WERI-Rb-1 (cell line): ENCODE measurements at regions not wholly inside any gene's neighbourhood (a gene's known extent, or its start where the extent isn't known, plus 50 kb on each side); places are given as distances from the start of the nearest gene placed in this dataset.
"Not testable (repeated sequence)": the region's sequence is repeated elsewhere in the genome, so short reads cannot be mapped to it uniquely, and the experiment has no call there.

Experiments
- DNase-seq: peaks from one replicate; pipeline ENCODE4 v3.0.0-alpha.2; 2020
- H3K27ac ChIP-seq: fragments of 250-450 bp; sonication (Bioruptor Pico); 2 replicates; pipeline ENCODE4 v1.5.1; 2020; ENCODE audit warnings: mild to moderate bottlenecking, moderate library complexity
- H3K27me3 ChIP-seq: fragments of 250-450 bp; sonication (Bioruptor Pico); 2 replicates; pipeline ENCODE4 v1.5.1; 2021; ENCODE audit warnings: mild to moderate bottlenecking, low read depth, moderate library complexity; ENCODE audit not compliant: insufficient read depth, severe bottlenecking
- H3K36me3 ChIP-seq: fragments of 250-450 bp; sonication (Bioruptor Pico); 2 replicates; pipeline ENCODE4 v1.5.1; 2020; ENCODE audit warnings: mild to moderate bottlenecking, moderate library complexity
- H3K4me3 ChIP-seq: 2 replicates; pipeline ENCODE4 v1.5.1; 2011; ENCODE audit warnings: low read depth, mild to moderate bottlenecking, control low read depth, low read length
- H3K9me3 ChIP-seq: fragments of 250-450 bp; sonication (Bioruptor Pico); 2 replicates; pipeline ENCODE4 v1.5.1; 2021; ENCODE audit warnings: mild to moderate bottlenecking, moderate library complexity; ENCODE audit not compliant: severe bottlenecking
- TF ChIP-seq, protein P1 (sequence below): IDR thresholded peaks from 2 replicates; pipeline ENCODE4 v1.5.1; 2011; ENCODE audit warnings: low read depth, mild to moderate bottlenecking, control low read depth, inconsistent platforms, low read length

DNA sequence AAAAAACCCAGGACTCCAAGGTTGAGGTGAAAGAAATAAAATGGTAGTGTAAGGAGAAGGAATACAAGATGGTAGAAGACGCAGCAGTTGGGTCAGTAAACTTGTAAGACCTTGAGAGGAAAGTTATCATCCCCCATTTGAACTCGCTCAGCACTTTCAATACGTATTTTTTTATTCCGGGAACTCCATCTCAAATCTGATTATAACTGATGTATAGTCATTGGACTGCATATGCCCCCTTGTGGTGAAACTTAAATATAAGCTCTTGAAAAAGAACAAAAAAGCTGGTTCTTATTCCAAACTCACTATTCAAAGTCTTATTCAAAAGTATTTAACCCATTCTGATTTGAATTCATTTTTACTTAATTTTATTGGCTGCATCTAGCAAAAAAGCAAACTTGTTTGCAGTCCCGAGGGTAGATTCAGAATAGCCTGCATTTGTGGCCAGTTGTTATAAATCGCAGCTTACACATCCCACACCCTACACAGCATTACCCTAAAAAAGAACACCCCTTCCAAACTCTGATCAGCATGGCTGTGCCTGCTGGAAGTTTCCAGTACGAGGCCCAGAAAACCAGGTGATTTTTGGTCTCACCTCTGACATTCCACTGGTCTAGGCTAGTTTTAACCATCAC lies 118.0 kb downstream of the ESM1 start:
- no peaks in the 10 kb centered on the region for H3K27me3 ChIP-seq
- TF ChIP-seq, protein P1, sequence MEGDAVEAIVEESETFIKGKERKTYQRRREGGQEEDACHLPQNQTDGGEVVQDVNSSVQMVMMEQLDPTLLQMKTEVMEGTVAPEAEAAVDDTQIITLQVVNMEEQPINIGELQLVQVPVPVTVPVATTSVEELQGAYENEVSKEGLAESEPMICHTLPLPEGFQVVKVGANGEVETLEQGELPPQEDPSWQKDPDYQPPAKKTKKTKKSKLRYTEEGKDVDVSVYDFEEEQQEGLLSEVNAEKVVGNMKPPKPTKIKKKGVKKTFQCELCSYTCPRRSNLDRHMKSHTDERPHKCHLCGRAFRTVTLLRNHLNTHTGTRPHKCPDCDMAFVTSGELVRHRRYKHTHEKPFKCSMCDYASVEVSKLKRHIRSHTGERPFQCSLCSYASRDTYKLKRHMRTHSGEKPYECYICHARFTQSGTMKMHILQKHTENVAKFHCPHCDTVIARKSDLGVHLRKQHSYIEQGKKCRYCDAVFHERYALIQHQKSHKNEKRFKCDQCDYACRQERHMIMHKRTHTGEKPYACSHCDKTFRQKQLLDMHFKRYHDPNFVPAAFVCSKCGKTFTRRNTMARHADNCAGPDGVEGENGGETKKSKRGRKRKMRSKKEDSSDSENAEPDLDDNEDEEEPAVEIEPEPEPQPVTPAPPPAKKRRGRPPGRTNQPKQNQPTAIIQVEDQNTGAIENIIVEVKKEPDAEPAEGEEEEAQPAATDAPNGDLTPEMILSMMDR = no peak
- H3K4me3 ChIP-seq = no peak overlapping the region
- no peak for DNase-seq
- no peaks in the 10 kb centered on the region for H3K36me3 ChIP-seq
- no peak overlapping the region for H3K27ac ChIP-seq
- no peaks in the 10 kb centered on the region for H3K9me3 ChIP-seq

DNA sequence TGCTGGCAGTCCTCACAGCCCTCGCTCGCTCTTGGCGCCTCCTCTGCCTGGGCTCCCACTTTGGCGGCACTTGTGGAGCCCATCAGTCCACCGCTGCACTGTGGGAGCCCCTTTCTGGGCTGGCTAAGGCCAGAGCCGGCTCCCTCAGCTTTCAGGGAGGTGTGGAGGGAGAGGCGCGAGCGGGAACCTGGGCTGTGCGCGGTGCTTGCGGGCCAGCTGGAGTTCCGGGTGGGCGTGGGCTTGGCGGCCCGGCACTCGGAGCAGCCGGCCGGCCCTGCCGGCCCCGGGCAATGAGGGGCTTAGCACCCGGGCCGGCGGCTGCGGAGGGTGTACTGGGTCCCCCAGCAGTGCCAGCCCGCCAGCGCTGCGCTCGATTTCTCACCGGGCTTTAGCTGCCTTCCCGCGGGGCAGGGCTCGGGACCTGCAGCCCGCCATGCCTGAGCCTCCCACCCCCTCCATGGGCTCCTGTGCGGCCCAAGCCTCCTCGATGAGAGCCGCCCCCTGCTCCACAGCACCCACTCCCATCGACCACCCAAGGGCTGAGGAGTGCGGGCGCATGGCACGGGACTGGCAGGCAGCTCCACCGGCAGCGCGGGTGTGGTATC lies 120.4 kb downstream of the ESM1 start:
- H3K27ac ChIP-seq, H3K27me3 ChIP-seq, H3K4me3 ChIP-seq, DNase-seq, H3K9me3 ChIP-seq, H3K36me3 ChIP-seq: not testable (repeated sequence)

DNA sequence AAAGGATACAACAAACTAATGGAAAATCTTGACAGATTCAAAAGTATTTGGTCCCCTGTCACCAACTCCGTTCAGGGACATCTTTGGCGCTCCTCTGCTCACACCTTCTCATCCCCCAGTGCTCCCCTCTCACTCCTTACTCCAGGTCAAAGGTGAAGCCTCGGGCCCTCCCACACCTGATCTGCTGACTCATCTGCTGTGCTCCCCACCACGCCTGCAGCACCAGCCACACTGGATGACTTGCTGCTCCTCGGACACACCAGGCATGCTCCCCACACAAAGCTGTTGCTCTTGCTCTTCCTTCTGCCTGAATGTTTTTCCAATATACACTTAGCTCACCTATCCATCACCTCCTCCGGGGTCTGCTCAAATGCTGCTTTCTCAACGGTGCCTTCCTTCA lies 123.4 kb downstream of the ESM1 start:
- Histone ChIP-seq H3K4me3 (no peak overlapping the region), H3K36me3 (no peaks in the 10 kb centered on the region), H3K9me3 (no peaks in the 10 kb centered on the region), H3K27ac (no peak overlapping the region), H3K27me3 (no peaks in the 10 kb centered on the region)
- TF ChIP-seq, protein P1 = no peak
- DNase-seq = no peak

DNA sequence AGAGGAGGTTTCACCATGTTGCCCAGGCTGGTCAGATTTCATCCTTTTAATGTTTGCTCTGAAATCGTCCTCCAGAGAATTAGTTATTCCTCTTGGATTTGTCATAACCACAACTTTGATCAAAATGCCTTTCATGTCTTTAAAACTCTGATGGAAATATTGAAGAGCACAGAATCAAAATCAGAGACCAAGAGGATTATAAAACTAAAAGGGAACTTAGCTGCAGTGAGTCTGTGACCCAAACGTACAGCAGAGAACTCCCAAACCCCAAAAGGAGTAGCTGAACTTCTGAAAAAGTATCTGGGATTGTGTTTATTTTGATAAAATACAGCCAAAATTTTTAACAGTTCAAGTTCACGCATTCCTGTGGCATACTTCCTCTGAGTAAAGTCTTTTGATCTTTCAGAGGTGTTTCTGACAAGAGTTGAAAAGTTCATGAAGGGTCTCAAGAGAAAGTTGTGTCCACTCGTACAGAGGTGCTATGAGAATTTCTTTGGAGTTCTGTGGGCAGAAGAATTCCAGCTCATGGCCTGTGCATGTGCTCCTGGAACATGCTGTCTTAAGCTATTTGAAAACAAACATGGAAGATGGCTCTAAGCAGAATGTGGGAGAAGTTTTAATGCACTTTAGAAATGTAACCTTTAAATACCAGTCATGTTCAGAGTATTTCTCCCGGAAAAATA lies 124.0 kb downstream of the ESM1 start:
- no peaks in the 10 kb centered on the region for H3K27me3 ChIP-seq
- H3K36me3 ChIP-seq = no peaks in the 10 kb centered on the region
- TF ChIP-seq, protein P1 = no peak
- H3K27ac ChIP-seq = no peak overlapping the region
- DNase-seq = no peak
- no peak overlapping the region for H3K4me3 ChIP-seq
- no peaks in the 10 kb centered on the region for H3K9me3 ChIP-seq

DNA sequence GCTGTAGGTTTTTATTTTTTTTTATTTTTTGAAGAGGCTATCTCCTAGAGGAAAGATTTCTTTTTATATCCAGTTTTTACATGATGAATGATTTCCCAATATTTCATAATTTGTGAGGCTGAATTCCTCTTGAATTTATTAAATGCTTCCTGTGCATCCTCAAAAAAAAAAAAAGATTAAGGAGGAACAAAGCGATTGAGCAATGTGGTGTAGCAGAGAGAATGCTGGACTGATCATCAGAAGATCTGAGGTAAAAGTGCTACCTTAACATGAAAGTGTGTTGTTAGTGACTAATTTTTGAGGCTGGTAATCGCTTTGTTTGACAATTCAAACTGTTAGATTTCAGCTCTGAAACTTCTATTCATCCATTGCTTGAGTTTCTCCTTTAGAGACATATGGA lies 125.1 kb downstream of the ESM1 start:
- no peaks in the 10 kb centered on the region for H3K36me3 ChIP-seq
- no peak overlapping the region for H3K4me3 ChIP-seq
- H3K27me3 ChIP-seq = no peaks in the 10 kb centered on the region
- no peak overlapping the region for H3K27ac ChIP-seq
- H3K9me3 ChIP-seq = no peaks in the 10 kb centered on the region
- no peak for DNase-seq
- TF ChIP-seq, protein P1 = no peak

DNA sequence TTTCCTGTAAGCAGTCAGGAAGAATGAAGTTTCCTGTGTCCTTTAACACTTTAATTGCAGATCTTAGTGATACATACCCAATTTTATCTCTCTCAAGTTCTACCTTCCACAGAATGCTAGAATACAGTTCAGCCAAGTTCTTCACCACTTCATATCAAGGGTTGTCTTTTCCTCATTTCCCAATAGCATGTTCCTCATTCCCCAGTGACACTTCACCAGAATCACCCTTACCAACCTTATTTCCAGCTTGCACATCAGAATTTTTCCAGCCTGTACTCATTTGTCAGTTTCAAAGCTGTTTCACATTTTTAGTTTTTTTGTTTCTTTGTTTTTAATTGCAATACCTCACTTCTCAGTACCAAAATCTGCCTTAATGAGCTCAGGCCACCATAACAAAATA lies 126.1 kb downstream of the ESM1 start:
- no peak for DNase-seq
- H3K27me3 ChIP-seq = no peaks in the 10 kb centered on the region
- no peaks in the 10 kb centered on the region for H3K9me3 ChIP-seq
- no peak overlapping the region for H3K4me3 ChIP-seq
- TF ChIP-seq, protein P1 = no peak
- H3K36me3 ChIP-seq = no peaks in the 10 kb centered on the region
- no peak overlapping the region for H3K27ac ChIP-seq
